Activated CD4-positive, alpha-beta T cell treated with anti-CD3 and anti-CD28 coated beads for 4 hours (primary cell): ENCODE measurements at regions not wholly inside any gene's neighbourhood (a gene's known extent, or its start where the extent isn't known, plus 50 kb on each side); places are given as distances from the start of the nearest gene placed in this dataset.

Source experiments
- DNase-seq, 2 donors: peaks; one replicate each; pipeline ENCODE4 v3.0.0-alpha.2; 2020

- DNase-seq = no peak
Measured at GRCh38 chr16:87170310-87170709, 146.9 kb downstream of the C16orf95 start.

- no peak for DNase-seq
Measured at GRCh38 chr16:87171723-87172122, 145.5 kb downstream of the C16orf95 start.

GRCh38 chr16:87172632-87173031 lies 144.6 kb downstream of the C16orf95 start:
- no peak for DNase-seq

GRCh38 chr16:87173294-87173893 lies 143.8 kb downstream of the C16orf95 start:
- no peak for DNase-seq

GRCh38 chr16:87174061-87174460 lies 143.1 kb downstream of the C16orf95 start:
- no peak for DNase-seq

- no peak for DNase-seq
Measured at GRCh38 chr16:87176735-87177134, 140.5 kb downstream of the C16orf95 start.

- DNase-seq = no peak
Measured at GRCh38 chr16:87177673-87178072, 139.5 kb downstream of the C16orf95 start.

GRCh38 chr16:87178177-87178863 lies 138.9 kb downstream of the C16orf95 start:
- DNase-seq = no peak

GRCh38 chr16:87178977-87179376 lies 138.2 kb downstream of the C16orf95 start:
- DNase-seq = no peak

GRCh38 chr16:87180069-87180468 lies 137.1 kb downstream of the C16orf95 start:
- no peak for DNase-seq

GRCh38 chr16:87182759-87183158 lies 134.4 kb downstream of the C16orf95 start:
- DNase-seq = no peak

- DNase-seq = no peak
Measured at GRCh38 chr16:87183647-87184046, 133.5 kb downstream of the C16orf95 start.

- no peak for DNase-seq
Measured at GRCh38 chr16:87185308-87185707, 131.9 kb downstream of the C16orf95 start.

- no peak for DNase-seq
Measured at GRCh38 chr16:87185983-87186382, 131.2 kb downstream of the C16orf95 start.

- DNase-seq = no peak
Measured at GRCh38 chr16:87186446-87186845, 130.7 kb downstream of the C16orf95 start.

- DNase-seq = no peak
Measured at GRCh38 chr16:87186876-87187533, 130.2 kb downstream of the C16orf95 start.

- DNase-seq = no peak
Measured at GRCh38 chr16:87188104-87188503, 129.1 kb downstream of the C16orf95 start.

GRCh38 chr16:87189426-87189825 lies 127.8 kb downstream of the C16orf95 start:
- DNase-seq = no peak

- DNase-seq = no peak
Measured at GRCh38 chr16:87190288-87191230, 126.6 kb downstream of the C16orf95 start.

- no peak for DNase-seq
Measured at GRCh38 chr16:87192452-87193073, 124.6 kb downstream of the C16orf95 start.

GRCh38 chr16:87194172-87194571 lies 123.0 kb downstream of the C16orf95 start:
- DNase-seq = no peak

- no peak for DNase-seq
Measured at GRCh38 chr16:87195161-87195560, 122.0 kb downstream of the C16orf95 start.

- DNase-seq = no peak
Measured at GRCh38 chr16:87196231-87196630, 121.0 kb downstream of the C16orf95 start.
